ENCODE measurements at regions not wholly inside any gene's neighbourhood (a gene's known extent, or its start where the extent isn't known, plus 50 kb on each side); places are given as distances from the start of the nearest gene placed in this dataset.
A peak's percentile ranks its signal among the peaks of the same experiment; 100 is the strongest.

DNA sequence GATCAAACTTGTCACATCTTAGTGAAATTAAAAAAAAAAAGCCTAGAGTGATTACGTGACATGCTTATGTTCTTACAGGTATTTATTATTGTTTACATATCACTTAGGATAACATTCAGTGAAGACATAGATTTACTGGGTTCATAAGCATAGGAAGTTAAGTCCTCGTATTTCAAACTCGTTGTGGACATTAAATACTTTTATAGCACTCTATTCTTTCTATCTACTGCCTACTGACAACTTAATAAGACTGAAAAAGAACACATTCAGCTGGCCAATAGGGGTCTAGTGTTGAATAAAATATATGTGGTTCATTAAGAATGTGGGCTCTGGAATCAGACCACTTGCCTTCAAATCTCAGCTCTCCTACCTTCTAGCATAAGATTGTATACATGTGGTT is 1927.4 kb downstream of the PCDH9 start:
- ChIA-PET POLR2A (ENCODE audit: low non-redundant PET) (no interaction called here), CTCF (no interaction called here)
- TF ChIP-seq, protein P1, sequence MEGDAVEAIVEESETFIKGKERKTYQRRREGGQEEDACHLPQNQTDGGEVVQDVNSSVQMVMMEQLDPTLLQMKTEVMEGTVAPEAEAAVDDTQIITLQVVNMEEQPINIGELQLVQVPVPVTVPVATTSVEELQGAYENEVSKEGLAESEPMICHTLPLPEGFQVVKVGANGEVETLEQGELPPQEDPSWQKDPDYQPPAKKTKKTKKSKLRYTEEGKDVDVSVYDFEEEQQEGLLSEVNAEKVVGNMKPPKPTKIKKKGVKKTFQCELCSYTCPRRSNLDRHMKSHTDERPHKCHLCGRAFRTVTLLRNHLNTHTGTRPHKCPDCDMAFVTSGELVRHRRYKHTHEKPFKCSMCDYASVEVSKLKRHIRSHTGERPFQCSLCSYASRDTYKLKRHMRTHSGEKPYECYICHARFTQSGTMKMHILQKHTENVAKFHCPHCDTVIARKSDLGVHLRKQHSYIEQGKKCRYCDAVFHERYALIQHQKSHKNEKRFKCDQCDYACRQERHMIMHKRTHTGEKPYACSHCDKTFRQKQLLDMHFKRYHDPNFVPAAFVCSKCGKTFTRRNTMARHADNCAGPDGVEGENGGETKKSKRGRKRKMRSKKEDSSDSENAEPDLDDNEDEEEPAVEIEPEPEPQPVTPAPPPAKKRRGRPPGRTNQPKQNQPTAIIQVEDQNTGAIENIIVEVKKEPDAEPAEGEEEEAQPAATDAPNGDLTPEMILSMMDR (conservative IDR thresholded peaks at IDR 0.05; ENCODE audit: low read depth) = no peak
- DNase-seq (ENCODE audit: low spot score) = no peak
- H3K27ac ChIP-seq = no peak overlapping the region

DNA sequence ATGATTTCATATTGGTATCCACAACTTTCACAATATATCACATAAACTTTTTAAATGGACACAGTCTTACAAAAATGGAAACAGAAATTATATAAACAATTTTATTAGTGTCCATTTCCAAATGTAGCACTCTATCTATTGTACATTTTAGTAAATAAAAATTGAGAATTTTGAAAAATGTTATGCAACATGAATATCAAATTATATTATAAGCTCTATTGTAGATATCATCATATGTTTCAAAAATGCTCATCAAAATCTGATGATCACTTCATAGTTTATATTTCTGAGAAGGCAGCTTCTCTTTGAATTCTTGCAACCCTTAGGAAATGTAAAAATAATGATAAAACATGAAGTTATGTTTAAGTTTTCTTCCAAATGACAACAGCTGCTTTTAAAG is 1928.6 kb downstream of the PCDH9 start:
- POLR2A ChIA-PET (ENCODE audit: low non-redundant PET) = no interaction called here
- no peak overlapping the region for H3K27ac ChIP-seq
- TF ChIP-seq, protein P1 (conservative IDR thresholded peaks at IDR 0.05; ENCODE audit: low read depth) = no peak
- CTCF ChIA-PET = interaction anchor here (0.6 kb wide), 1 partner anchor 126 kb away, joined by 3 read pairs; no protein-coding TSS in a partner anchor
- DNase-seq (ENCODE audit: low spot score) = no peak

GRCh38 chr13:65300220-65300619 is 1929.9 kb downstream of the PCDH9 start:
- CTCF ChIA-PET = no interaction called here
- no peak for DNase-seq (ENCODE audit: low spot score)
- POLR2A ChIA-PET (ENCODE audit: low non-redundant PET) = no interaction called here
- TF ChIP-seq, protein P1 (conservative IDR thresholded peaks at IDR 0.05; ENCODE audit: low read depth) = no peak
- no peak overlapping the region for H3K27ac ChIP-seq

DNA sequence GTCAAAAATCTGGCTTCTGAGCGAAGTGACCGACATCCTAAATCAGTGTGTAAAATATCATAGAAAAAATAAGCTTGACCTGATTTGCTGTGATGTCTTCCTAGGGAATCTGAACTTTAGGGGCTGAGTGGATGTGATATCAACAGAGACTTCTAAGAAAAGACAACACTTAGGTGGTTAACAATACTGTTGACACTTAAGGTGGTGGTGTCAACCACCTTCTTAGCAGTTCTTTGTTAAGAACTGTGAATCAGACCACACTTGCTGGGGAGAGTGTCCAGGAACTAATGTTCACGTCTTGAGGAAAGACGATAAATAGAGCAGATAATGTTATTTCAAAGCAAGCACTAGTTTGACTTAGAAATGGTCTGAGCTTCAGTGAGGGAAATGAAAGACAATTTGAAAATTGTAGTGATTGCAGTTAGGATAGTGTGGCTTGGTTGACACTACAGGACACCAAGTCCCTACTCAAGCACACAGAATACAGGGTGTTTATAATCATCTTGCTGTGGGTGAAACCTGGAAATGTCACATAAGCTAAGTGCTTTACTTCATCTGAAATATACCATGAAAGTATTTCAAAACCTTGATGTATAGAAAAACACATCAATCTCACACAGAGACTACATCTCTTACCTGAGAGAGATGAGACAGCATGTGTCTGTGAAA is 1936.5 kb downstream of the PCDH9 start:
- ChIA-PET POLR2A (ENCODE audit: low non-redundant PET) (no interaction called here), CTCF (no interaction called here)
- DNase-seq (ENCODE audit: low spot score) = no peak
- no peak overlapping the region for H3K27ac ChIP-seq
- TF ChIP-seq, protein P1 (conservative IDR thresholded peaks at IDR 0.05; ENCODE audit: low read depth) = no peak

- DNase-seq (ENCODE audit: low spot score) = peak; percentile 1
- ChIA-PET CTCF (no interaction called here), POLR2A (ENCODE audit: low non-redundant PET) (no interaction called here)
- H3K27ac ChIP-seq = no peak overlapping the region
- TF ChIP-seq, protein P1 (conservative IDR thresholded peaks at IDR 0.05; ENCODE audit: low read depth) = no peak
Measured at GRCh38 chr13:65292488-65292901, 1937.6 kb downstream of the PCDH9 start.

GRCh38 chr13:65287405-65287804 is 1942.7 kb downstream of the PCDH9 start:
- ChIA-PET CTCF (no interaction called here), POLR2A (ENCODE audit: low non-redundant PET) (no interaction called here)
- no peak for DNase-seq (ENCODE audit: low spot score)
- TF ChIP-seq, protein P1 (conservative IDR thresholded peaks at IDR 0.05; ENCODE audit: low read depth) = no peak
- H3K27ac ChIP-seq = no peak overlapping the region
